Kidney epithelial cell (primary cell): ENCODE measurements at regions not wholly inside any gene's neighbourhood (a gene's known extent, or its start where the extent isn't known, plus 50 kb on each side); places are given as distances from the start of the nearest gene placed in this dataset.

ENCODE experiments used
- DNase-seq: peaks from one replicate; pipeline ENCODE4 v3.0.0-alpha.2; 2010; ENCODE audit warnings: low read depth
- H3K27me3 ChIP-seq: 2 replicates; pipeline ENCODE4 v1.6.0; 2011; ENCODE audit warnings: low read length; ENCODE audit not compliant: control insufficient read depth, insufficient read depth
- H3K36me3 ChIP-seq: 2 replicates; pipeline ENCODE4 v1.5.1; 2011; ENCODE audit warnings: low read length; ENCODE audit not compliant: control insufficient read depth, insufficient read depth
- H3K4me3 ChIP-seq: 2 replicates; pipeline ENCODE4 v1.5.1; 2011; ENCODE audit warnings: low read depth, mild to moderate bottlenecking, control low read depth, low read length
- TF ChIP-seq, protein P1 (sequence below): IDR thresholded peaks from 2 replicates; pipeline ENCODE4 v1.5.1; 2011; ENCODE audit warnings: mild to moderate bottlenecking, moderate library complexity, low read length, control low read depth, inconsistent platforms; ENCODE audit not compliant: insufficient read depth, poor library complexity, severe bottlenecking

DNA sequence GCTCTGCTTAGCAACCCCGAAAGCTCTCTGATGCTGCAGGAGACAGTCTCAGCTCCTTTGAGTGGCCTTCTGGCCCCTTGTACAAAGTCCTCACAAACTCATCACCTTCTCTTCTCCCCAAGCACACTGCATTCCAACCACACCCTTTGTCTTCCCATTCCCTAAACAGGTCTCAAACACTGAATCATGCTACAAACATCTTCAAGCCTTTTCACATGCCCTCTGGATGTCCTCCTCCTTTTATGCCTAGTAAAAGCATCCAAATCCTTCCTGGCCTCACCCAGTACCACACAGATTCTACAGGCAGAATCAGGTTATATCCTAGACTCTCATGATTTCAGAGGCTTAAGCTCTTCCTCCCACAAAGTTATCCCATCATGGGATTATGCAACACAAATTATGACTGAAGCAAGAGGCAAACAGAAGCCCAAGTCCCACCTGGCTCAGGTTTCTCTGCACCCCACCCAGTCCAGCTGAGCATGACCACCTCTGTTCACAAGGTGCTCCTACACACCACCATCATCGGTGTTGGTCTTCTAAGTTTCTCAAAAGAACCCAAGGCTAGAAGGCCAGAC, 61.4 kb upstream of the PCED1B start:
- TF ChIP-seq, protein P1, sequence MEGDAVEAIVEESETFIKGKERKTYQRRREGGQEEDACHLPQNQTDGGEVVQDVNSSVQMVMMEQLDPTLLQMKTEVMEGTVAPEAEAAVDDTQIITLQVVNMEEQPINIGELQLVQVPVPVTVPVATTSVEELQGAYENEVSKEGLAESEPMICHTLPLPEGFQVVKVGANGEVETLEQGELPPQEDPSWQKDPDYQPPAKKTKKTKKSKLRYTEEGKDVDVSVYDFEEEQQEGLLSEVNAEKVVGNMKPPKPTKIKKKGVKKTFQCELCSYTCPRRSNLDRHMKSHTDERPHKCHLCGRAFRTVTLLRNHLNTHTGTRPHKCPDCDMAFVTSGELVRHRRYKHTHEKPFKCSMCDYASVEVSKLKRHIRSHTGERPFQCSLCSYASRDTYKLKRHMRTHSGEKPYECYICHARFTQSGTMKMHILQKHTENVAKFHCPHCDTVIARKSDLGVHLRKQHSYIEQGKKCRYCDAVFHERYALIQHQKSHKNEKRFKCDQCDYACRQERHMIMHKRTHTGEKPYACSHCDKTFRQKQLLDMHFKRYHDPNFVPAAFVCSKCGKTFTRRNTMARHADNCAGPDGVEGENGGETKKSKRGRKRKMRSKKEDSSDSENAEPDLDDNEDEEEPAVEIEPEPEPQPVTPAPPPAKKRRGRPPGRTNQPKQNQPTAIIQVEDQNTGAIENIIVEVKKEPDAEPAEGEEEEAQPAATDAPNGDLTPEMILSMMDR = no peak
- Histone ChIP-seq H3K4me3 (no peak overlapping the region), H3K36me3 (no peaks in the 10 kb centered on the region), H3K27me3 (no peaks in the 10 kb centered on the region)
- no peak for DNase-seq

DNA sequence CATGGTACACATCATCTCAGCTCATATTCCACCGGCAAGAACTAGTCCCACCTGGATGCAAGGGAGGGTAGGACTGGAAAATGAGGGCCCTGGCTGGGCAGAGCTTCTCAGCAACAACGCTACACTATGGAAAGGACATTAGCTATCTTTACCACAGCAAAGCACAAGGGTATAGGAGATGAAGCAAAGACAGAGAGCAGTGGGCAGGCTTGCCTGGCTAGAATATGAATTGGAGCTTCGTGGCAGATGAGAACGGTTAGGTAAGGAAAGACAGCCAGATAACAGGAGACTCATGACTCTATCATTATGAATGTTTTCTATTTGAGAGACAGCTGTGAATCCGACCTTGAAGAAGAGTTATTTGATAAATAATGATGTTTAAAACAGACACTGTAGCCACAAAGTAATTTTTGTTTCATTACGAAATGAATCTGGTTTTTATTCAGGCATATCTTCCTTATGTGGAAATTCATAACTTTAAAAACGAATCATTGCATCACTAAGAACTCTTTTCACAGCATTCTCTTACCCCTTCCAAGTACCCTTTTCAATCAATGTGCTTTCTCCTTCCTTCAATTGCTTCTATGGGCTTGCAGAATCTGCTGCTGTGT, 59.1 kb upstream of the PCED1B start:
- no peaks in the 10 kb centered on the region for H3K36me3 ChIP-seq
- TF ChIP-seq, protein P1 = no peak
- H3K4me3 ChIP-seq = no peak overlapping the region
- DNase-seq = no peak
- H3K27me3 ChIP-seq = no peaks in the 10 kb centered on the region

DNA sequence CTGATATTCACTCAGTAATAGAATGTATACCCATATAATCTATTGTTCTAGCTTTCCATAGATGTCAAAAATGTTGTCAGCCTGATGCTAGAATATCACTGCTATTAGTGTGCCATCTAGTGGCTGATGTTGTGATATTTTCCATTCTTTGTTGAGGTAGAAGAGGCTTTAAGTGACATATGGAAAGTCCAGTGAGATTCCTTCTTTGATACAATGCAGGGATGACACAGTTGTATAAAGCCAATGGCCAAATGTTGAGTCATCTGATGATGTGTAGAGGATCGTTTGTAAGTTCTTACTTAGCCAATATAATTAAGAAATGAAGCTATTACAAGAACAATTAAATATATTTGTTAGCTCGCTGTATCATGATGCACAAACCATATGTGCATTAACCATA, 58.1 kb upstream of the PCED1B start:
- TF ChIP-seq, protein P1 = peak; percentile 49

DNA sequence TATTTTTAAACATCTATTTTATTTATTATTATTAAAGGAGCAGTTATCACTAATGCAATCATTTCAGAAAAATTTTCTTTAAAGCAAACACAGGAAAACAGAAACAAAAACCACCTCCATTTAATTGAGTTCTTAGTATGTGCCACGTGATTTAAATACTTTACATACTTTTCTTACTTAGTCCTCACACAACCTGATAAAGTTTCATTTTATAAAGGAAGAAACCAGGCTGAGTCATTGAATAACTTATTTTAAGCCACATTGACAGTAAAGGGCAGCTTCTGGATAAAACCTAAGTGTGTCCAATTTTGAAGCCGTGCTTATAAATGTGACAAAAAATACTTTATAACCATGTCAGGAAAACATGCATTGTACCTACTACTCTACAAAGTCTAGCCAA, 57.1 kb upstream of the PCED1B start:
- TF ChIP-seq, protein P1 = no peak
- no peaks in the 10 kb centered on the region for H3K36me3 ChIP-seq
- no peak for DNase-seq
- H3K27me3 ChIP-seq = no peaks in the 10 kb centered on the region
- no peak overlapping the region for H3K4me3 ChIP-seq

More for the DNA sequence above, 58.1 kb upstream of the PCED1B start:
- no peaks in the 10 kb centered on the region for H3K27me3 ChIP-seq
- no peak for DNase-seq
- H3K36me3 ChIP-seq = no peaks in the 10 kb centered on the region
- H3K4me3 ChIP-seq = no peak overlapping the region

DNA sequence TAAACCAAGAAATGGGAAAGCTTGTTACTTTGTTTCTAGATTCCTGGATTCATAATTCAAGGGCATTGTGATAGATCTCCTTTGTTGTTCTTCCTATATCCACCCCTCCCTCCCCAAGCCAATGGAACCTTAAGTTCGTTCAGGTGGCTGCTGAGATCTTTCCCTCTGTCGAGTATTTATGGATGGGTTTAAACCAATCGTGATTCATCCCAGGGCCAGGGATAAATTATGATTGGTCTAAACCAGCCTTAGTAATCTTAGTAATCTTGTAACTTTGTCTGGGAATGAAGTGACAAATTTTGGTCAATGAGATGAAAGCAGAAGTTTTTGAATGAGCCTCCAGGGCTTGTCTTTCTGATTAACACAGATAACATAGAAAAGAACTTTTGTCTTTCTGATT, 56.1 kb upstream of the PCED1B start:
- DNase-seq = no peak
- Histone ChIP-seq H3K27me3 (no peaks in the 10 kb centered on the region), H3K36me3 (no peaks in the 10 kb centered on the region), H3K4me3 (no peak overlapping the region)
- TF ChIP-seq, protein P1 = no peak

DNA sequence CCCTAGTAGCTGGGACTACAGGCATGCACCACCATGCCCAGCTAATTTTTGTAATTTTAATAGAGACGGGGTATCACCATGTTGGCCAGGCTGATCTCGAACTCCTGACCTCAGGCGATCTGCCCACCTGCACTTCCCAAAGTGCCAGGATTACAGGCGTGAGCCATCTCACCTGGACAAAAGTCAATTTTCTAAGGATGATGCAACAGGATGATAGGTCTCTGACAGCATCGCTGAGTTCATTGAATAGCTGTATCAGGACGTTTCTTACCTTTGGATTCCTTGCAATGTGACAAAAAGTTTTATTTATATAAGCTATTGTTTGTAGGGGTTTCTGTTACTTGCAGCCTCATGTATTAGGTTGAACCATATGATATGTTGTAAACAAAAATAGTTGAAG, 55.5 kb upstream of the PCED1B start:
- Histone ChIP-seq H3K4me3 (no peak overlapping the region), H3K36me3 (no peaks in the 10 kb centered on the region), H3K27me3 (no peaks in the 10 kb centered on the region)
- TF ChIP-seq, protein P1 = no peak
- no peak for DNase-seq
